ENCODE measurements at regions not wholly inside any gene's neighbourhood (a gene's known extent, or its start where the extent isn't known, plus 50 kb on each side); places are given as distances from the start of the nearest gene placed in this dataset.

DNA sequence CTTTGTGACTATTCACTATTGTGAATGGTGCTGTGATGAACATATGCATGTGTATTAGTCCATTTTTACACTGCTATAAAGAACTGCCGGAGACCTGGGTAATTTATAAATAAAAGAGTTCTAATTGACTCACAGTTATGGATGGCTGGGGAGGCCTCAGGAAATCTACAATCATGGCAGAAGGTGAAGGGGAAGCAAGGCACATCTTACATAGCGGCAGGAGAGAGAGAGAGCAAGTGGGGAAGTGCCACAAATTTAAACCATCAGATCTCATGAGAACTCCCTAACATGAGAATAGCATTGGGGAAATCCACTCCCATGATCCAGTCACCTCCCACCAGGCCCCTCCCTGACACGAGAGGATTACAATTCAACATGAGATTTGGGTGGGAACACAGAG is 90.8 kb downstream of the ATP23 start:
- TF ChIP-seq, protein P1, sequence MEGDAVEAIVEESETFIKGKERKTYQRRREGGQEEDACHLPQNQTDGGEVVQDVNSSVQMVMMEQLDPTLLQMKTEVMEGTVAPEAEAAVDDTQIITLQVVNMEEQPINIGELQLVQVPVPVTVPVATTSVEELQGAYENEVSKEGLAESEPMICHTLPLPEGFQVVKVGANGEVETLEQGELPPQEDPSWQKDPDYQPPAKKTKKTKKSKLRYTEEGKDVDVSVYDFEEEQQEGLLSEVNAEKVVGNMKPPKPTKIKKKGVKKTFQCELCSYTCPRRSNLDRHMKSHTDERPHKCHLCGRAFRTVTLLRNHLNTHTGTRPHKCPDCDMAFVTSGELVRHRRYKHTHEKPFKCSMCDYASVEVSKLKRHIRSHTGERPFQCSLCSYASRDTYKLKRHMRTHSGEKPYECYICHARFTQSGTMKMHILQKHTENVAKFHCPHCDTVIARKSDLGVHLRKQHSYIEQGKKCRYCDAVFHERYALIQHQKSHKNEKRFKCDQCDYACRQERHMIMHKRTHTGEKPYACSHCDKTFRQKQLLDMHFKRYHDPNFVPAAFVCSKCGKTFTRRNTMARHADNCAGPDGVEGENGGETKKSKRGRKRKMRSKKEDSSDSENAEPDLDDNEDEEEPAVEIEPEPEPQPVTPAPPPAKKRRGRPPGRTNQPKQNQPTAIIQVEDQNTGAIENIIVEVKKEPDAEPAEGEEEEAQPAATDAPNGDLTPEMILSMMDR (IDR thresholded peaks at IDR 0.05; ENCODE audit: low read depth, low read length): no peak
- TF ChIP-seq EZH2phosphoT487 (IDR thresholded peaks at IDR 0.05; ENCODE audit: low read depth): no peak
